ENCODE measurements at regions not wholly inside any gene's neighbourhood (a gene's known extent, or its start where the extent isn't known, plus 50 kb on each side); places are given as distances from the start of the nearest gene placed in this dataset.

- H2AFZ ChIP-seq (ENCODE audit: low read depth, low read length) = no peak overlapping the region
- no peak overlapping the region for H2BK15ac ChIP-seq (ENCODE audit: low read depth, poor library complexity, severe bottlenecking)
- H3K79me1 ChIP-seq (replicated peaks; ENCODE audit: low read length, poor library complexity, severe bottlenecking) = no peaks in the 10 kb centered on the region
- H3K27ac ChIP-seq (ENCODE audit: low read length, poor library complexity, severe bottlenecking) = no peak overlapping the region
- H4K8ac ChIP-seq (ENCODE audit: low read length) = no peak overlapping the region
- no peak overlapping the region for H3K14ac ChIP-seq (ENCODE audit: low read length in 2 of 2)
- no peak for DNase-seq
- no peaks in the 10 kb centered on the region for H3K36me3 ChIP-seq (ENCODE audit: control insufficient read depth in 1 of 2, insufficient read depth in 2 of 2, low read depth in 1 of 2, low read length in 2 of 2)
- no peaks in the 10 kb centered on the region for H3K27me3 ChIP-seq (ENCODE audit: control insufficient read depth in 1 of 2, insufficient read depth in 1 of 2, low read length in 2 of 2)
- no peak overlapping the region for H2AK5ac ChIP-seq (ENCODE audit: low read length, severe bottlenecking)
- no peak overlapping the region for H3K4me3 ChIP-seq (ENCODE audit: insufficient read depth in 1 of 2, low read depth in 1 of 2, low read length in 2 of 2)
- H3K23ac ChIP-seq (ENCODE audit: low read length in 2 of 2) = no peak overlapping the region
- H3K18ac ChIP-seq (ENCODE audit: low read depth in 1 of 2, low read length in 2 of 2) = no peak overlapping the region
- H4K91ac ChIP-seq (ENCODE audit: low read length) = no peak overlapping the region
- H3K4ac ChIP-seq (ENCODE audit: low read depth in 1 of 2, low read length in 2 of 2) = no peak overlapping the region
- H3K9me3 ChIP-seq (ENCODE audit: control insufficient read depth, low read length) = no peaks in the 10 kb centered on the region
- H3K4me2 ChIP-seq (ENCODE audit: low read length, poor library complexity, severe bottlenecking) = no peak overlapping the region
- no peak overlapping the region for H2BK120ac ChIP-seq (ENCODE audit: low read depth, low read length)
- no peak overlapping the region for H2BK5ac ChIP-seq (ENCODE audit: low read depth, low read length, poor library complexity, severe bottlenecking)
- H3K4me1 ChIP-seq (ENCODE audit: control insufficient read depth, insufficient read depth, low read depth, low read length) = no peaks in the 10 kb centered on the region
- no peak overlapping the region for H3K9ac ChIP-seq (ENCODE audit: low read length)
- H2BK12ac ChIP-seq (ENCODE audit: low read length in 2 of 2) = no peak overlapping the region
Observed at GRCh38 chr12:106004289-106004688, 134.5 kb downstream of the NUAK1 start.

DNA sequence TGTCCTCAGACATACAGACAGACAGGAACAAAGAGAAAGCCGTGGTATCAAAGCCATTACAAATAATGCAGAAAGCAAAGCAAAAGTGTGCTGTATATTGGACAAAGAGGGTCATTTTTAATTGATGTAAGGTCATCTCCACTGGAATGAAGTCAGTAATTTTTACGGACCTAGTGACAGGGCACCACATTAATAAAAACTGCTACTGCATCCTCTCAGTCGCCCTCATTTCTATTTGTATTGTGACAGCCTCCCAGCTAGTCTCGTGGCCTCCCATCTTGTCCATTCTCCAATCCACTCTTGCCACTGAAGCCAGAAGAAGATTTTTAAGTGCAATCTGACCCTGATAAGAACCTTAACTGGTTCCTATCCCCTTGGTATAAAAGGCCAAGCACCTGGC lies 132.4 kb downstream of the NUAK1 start:
- no peaks in the 10 kb centered on the region for H3K36me3 ChIP-seq (ENCODE audit: control insufficient read depth in 1 of 2, insufficient read depth in 2 of 2, low read depth in 1 of 2, low read length in 2 of 2)
- H3K18ac ChIP-seq (ENCODE audit: low read depth in 1 of 2, low read length in 2 of 2) = no peak overlapping the region
- H3K14ac ChIP-seq (ENCODE audit: low read length in 2 of 2) = no peak overlapping the region
- no peaks in the 10 kb centered on the region for H3K4me1 ChIP-seq (ENCODE audit: control insufficient read depth, insufficient read depth, low read depth, low read length)
- no peak overlapping the region for H3K4me3 ChIP-seq (ENCODE audit: insufficient read depth in 1 of 2, low read depth in 1 of 2, low read length in 2 of 2)
- no peaks in the 10 kb centered on the region for H3K9me3 ChIP-seq (ENCODE audit: control insufficient read depth, low read length)
- H4K8ac ChIP-seq (ENCODE audit: low read length) = no peak overlapping the region
- no peak for DNase-seq
- no peak overlapping the region for H4K91ac ChIP-seq (ENCODE audit: low read length)
- no peak overlapping the region for H3K9ac ChIP-seq (ENCODE audit: low read length)
- no peak overlapping the region for H2AFZ ChIP-seq (ENCODE audit: low read depth, low read length)
- no peak overlapping the region for H2AK5ac ChIP-seq (ENCODE audit: low read length, severe bottlenecking)
- H3K23ac ChIP-seq (ENCODE audit: low read length in 2 of 2) = no peak overlapping the region
- H2BK120ac ChIP-seq (ENCODE audit: low read depth, low read length) = no peak overlapping the region
- WGBS = 97% methylated on average over 4 of the region's 4 CpGs
- H3K79me1 ChIP-seq (replicated peaks; ENCODE audit: low read length, poor library complexity, severe bottlenecking) = no peaks in the 10 kb centered on the region
- no peak overlapping the region for H3K4me2 ChIP-seq (ENCODE audit: low read length, poor library complexity, severe bottlenecking)
- H2BK15ac ChIP-seq (ENCODE audit: low read depth, poor library complexity, severe bottlenecking) = no peak overlapping the region
- H3K27ac ChIP-seq (ENCODE audit: low read length, poor library complexity, severe bottlenecking) = no peak overlapping the region
- H2BK12ac ChIP-seq (ENCODE audit: low read length in 2 of 2) = no peak overlapping the region
- no peak overlapping the region for H3K4ac ChIP-seq (ENCODE audit: low read depth in 1 of 2, low read length in 2 of 2)
- H2BK5ac ChIP-seq (ENCODE audit: low read depth, low read length, poor library complexity, severe bottlenecking) = no peak overlapping the region
- no peaks in the 10 kb centered on the region for H3K27me3 ChIP-seq (ENCODE audit: control insufficient read depth in 1 of 2, insufficient read depth in 1 of 2, low read length in 2 of 2)

- no peak overlapping the region for H2AFZ ChIP-seq (ENCODE audit: low read depth, low read length)
- no peak overlapping the region for H2BK120ac ChIP-seq (ENCODE audit: low read depth, low read length)
- 95% methylated on average over 2 of the region's 2 CpGs for WGBS
- H3K79me1 ChIP-seq (replicated peaks; ENCODE audit: low read length, poor library complexity, severe bottlenecking) = no peaks in the 10 kb centered on the region
- no peak overlapping the region for H3K27ac ChIP-seq (ENCODE audit: low read length, poor library complexity, severe bottlenecking)
- H3K36me3 ChIP-seq (ENCODE audit: control insufficient read depth in 1 of 2, insufficient read depth in 2 of 2, low read depth in 1 of 2, low read length in 2 of 2) = no peaks in the 10 kb centered on the region
- no peak overlapping the region for H3K4me2 ChIP-seq (ENCODE audit: low read length, poor library complexity, severe bottlenecking)
- H4K91ac ChIP-seq (ENCODE audit: low read length) = no peak overlapping the region
- H3K9ac ChIP-seq (ENCODE audit: low read length) = no peak overlapping the region
- H3K23ac ChIP-seq (ENCODE audit: low read length in 2 of 2) = no peak overlapping the region
- no peak overlapping the region for H2BK12ac ChIP-seq (ENCODE audit: low read length in 2 of 2)
- no peaks in the 10 kb centered on the region for H3K9me3 ChIP-seq (ENCODE audit: control insufficient read depth, low read length)
- no peak for DNase-seq
- no peak overlapping the region for H4K8ac ChIP-seq (ENCODE audit: low read length)
- H2AK5ac ChIP-seq (ENCODE audit: low read length, severe bottlenecking) = no peak overlapping the region
- H3K4ac ChIP-seq (ENCODE audit: low read depth in 1 of 2, low read length in 2 of 2) = no peak overlapping the region
- no peaks in the 10 kb centered on the region for H3K4me1 ChIP-seq (ENCODE audit: control insufficient read depth, insufficient read depth, low read depth, low read length)
- no peak overlapping the region for H2BK15ac ChIP-seq (ENCODE audit: low read depth, poor library complexity, severe bottlenecking)
- no peak overlapping the region for H3K4me3 ChIP-seq (ENCODE audit: insufficient read depth in 1 of 2, low read depth in 1 of 2, low read length in 2 of 2)
- no peak overlapping the region for H2BK5ac ChIP-seq (ENCODE audit: low read depth, low read length, poor library complexity, severe bottlenecking)
- H3K14ac ChIP-seq (ENCODE audit: low read length in 2 of 2) = no peak overlapping the region
- H3K27me3 ChIP-seq (ENCODE audit: control insufficient read depth in 1 of 2, insufficient read depth in 1 of 2, low read length in 2 of 2) = no peaks in the 10 kb centered on the region
- H3K18ac ChIP-seq (ENCODE audit: low read depth in 1 of 2, low read length in 2 of 2) = no peak overlapping the region
Observed at GRCh38 chr12:106006940-106007339, 131.8 kb downstream of the NUAK1 start.

DNA sequence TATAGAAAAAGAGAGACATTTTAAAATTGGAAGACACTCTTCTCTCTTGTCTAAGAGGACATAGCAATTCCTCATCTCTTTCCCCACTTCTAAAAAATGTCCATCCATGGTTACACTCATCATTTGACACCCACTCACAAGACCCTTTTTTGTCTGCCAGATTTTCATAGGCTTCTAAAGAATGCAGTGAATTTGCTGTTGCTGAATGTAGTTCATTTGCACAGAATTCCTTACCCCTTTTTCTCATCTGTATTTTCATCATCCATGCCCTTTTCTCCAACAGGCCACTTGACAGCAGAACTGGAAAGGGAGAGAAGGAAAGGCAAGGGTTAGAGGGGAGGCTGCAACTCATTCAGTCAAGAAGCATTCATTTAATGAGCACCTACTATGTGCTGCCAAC lies 128.0 kb downstream of the NUAK1 start:
- H3K9me3 ChIP-seq (ENCODE audit: control insufficient read depth, low read length) = no peaks in the 10 kb centered on the region
- DNase-seq = no peak
- H3K14ac ChIP-seq (ENCODE audit: low read length in 2 of 2) = peak overlapping the region in 1 of 2 experiments; percentile 51
- H3K79me1 ChIP-seq (replicated peaks; ENCODE audit: low read length, poor library complexity, severe bottlenecking) = no peaks in the 10 kb centered on the region
- H2AK5ac ChIP-seq (ENCODE audit: low read length, severe bottlenecking) = peak overlapping the region; percentile 53
- no peak overlapping the region for H3K4me2 ChIP-seq (ENCODE audit: low read length, poor library complexity, severe bottlenecking)
- H3K9ac ChIP-seq (ENCODE audit: low read length) = no peak overlapping the region
- H3K27me3 ChIP-seq (ENCODE audit: control insufficient read depth in 1 of 2, insufficient read depth in 1 of 2, low read length in 2 of 2) = no peaks in the 10 kb centered on the region
- no peak overlapping the region for H4K91ac ChIP-seq (ENCODE audit: low read length)
- no peak overlapping the region for H2AFZ ChIP-seq (ENCODE audit: low read depth, low read length)
- no peak overlapping the region for H2BK120ac ChIP-seq (ENCODE audit: low read depth, low read length)
- no peak overlapping the region for H2BK5ac ChIP-seq (ENCODE audit: low read depth, low read length, poor library complexity, severe bottlenecking)
- no peak overlapping the region for H3K27ac ChIP-seq (ENCODE audit: low read length, poor library complexity, severe bottlenecking)
- H3K18ac ChIP-seq (ENCODE audit: low read depth in 1 of 2, low read length in 2 of 2) = no peak overlapping the region
- no peak overlapping the region for H4K8ac ChIP-seq (ENCODE audit: low read length)
- H3K4ac ChIP-seq (ENCODE audit: low read depth in 1 of 2, low read length in 2 of 2) = no peak overlapping the region
- H3K36me3 ChIP-seq (ENCODE audit: control insufficient read depth in 1 of 2, insufficient read depth in 2 of 2, low read depth in 1 of 2, low read length in 2 of 2) = no peaks in the 10 kb centered on the region
- H3K23ac ChIP-seq (ENCODE audit: low read length in 2 of 2) = no peak overlapping the region
- H3K4me3 ChIP-seq (ENCODE audit: insufficient read depth in 1 of 2, low read depth in 1 of 2, low read length in 2 of 2) = no peak overlapping the region
- peak overlapping the region in 1 of 2 experiments; percentile 18 for H2BK12ac ChIP-seq (ENCODE audit: low read length in 2 of 2)
- no peaks in the 10 kb centered on the region for H3K4me1 ChIP-seq (ENCODE audit: control insufficient read depth, insufficient read depth, low read depth, low read length)
- no peak overlapping the region for H2BK15ac ChIP-seq (ENCODE audit: low read depth, poor library complexity, severe bottlenecking)

Data from mesenchymal stem cell (in vitro differentiated cells and primary cell).